ENCODE measurements at regions not wholly inside any gene's neighbourhood (a gene's known extent, or its start where the extent isn't known, plus 50 kb on each side); places are given as distances from the start of the nearest gene placed in this dataset.

- H3K4me3 Mint-ChIP-seq: no peak overlapping the region
These were observed 93.7 kb upstream of the AP1S2 start for GRCh38 chrX:15948318-15948660.

DNA sequence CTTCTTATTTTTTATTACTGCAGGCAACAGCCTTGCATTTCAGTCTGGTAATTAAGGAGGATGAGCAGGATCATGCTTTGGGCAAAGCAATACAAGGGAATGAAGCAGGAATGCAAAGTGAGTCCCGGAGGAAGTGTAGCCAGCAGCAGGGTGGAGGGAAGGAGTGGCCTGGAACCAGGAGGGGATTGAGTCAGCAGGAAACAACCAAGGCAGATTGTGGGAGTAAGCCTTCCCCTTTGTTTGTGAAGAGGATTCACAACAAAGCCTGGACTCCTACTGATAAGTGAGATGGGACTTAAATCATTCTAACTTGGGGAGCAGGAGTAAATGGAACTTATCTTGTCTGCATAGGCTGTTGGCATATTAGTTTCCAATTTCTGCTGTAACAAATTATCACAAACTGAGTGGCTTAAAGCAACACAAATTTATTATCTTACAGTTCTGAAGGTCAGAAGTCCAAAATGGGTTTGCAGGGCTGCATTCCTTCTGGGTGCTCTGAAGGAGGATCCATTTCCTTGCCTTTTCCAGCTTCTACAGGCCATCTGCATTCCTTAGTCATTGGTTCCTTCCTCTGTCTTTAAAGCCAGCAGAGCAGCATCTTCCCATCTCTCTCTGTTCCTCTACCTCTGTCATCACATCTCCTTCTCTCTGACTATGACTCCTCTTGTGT is 93.2 kb upstream of the AP1S2 start:
- no peak for ATAC-seq
- Mint-ChIP-seq H3K4me1 (no peaks in the 10 kb centered on the region), H3K9me3 (no peaks in the 10 kb centered on the region), H3K36me3 (no peaks in the 10 kb centered on the region), H3K27ac (no peak overlapping the region), H3K4me3 (no peak overlapping the region), H3K27me3 (ENCODE audit: low read depth in 2 of 2) (peaks cover 6 to 49% of the 10 kb centered on the region in 2 donors)
- 69% methylated on average over 1 of the region's 1 CpG for WGBS (ENCODE audit: insufficient coverage)
- Histone ChIP-seq H3K9me3 (ENCODE audit: control insufficient read depth, insufficient read depth, low read length) (no peaks in the 10 kb centered on the region), H3K4me1 (ENCODE audit: control insufficient read depth, insufficient read depth, low read length) (no peaks in the 10 kb centered on the region), H3K27ac (ENCODE audit: low read length) (no peak overlapping the region), H3K4me3 (ENCODE audit: low read length) (no peak overlapping the region), H3K27me3 (ENCODE audit: control insufficient read depth, insufficient read depth, low read length) (no peaks in the 10 kb centered on the region), H3K36me3 (ENCODE audit: control insufficient read depth, insufficient read depth, low read length) (no peaks in the 10 kb centered on the region)
- no peak for DNase-seq
- intact Hi-C loops (cut with micrococcal nuclease): no loop called here
- TF ChIP-seq, protein P1, sequence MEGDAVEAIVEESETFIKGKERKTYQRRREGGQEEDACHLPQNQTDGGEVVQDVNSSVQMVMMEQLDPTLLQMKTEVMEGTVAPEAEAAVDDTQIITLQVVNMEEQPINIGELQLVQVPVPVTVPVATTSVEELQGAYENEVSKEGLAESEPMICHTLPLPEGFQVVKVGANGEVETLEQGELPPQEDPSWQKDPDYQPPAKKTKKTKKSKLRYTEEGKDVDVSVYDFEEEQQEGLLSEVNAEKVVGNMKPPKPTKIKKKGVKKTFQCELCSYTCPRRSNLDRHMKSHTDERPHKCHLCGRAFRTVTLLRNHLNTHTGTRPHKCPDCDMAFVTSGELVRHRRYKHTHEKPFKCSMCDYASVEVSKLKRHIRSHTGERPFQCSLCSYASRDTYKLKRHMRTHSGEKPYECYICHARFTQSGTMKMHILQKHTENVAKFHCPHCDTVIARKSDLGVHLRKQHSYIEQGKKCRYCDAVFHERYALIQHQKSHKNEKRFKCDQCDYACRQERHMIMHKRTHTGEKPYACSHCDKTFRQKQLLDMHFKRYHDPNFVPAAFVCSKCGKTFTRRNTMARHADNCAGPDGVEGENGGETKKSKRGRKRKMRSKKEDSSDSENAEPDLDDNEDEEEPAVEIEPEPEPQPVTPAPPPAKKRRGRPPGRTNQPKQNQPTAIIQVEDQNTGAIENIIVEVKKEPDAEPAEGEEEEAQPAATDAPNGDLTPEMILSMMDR (IDR thresholded peaks at IDR 0.05): no peak

More at GRCh38 chrX:15948318-15948660, 93.7 kb upstream of the AP1S2 start:
- H3K27ac ChIP-seq (ENCODE audit: low read length): no peak overlapping the region
- no peaks in the 10 kb centered on the region for H3K36me3 ChIP-seq (ENCODE audit: control insufficient read depth, insufficient read depth, low read length)
- no peaks in the 10 kb centered on the region for H3K4me1 Mint-ChIP-seq
- H3K27me3 Mint-ChIP-seq (ENCODE audit: low read depth in 2 of 2): peaks cover 6 to 49% of the 10 kb centered on the region in 2 donors
- 88% methylated on average over 3 of the region's 5 CpGs for WGBS (ENCODE audit: insufficient coverage)
- H3K27ac Mint-ChIP-seq: no peak overlapping the region
- no peak overlapping the region for H3K4me3 ChIP-seq (ENCODE audit: low read length)
- intact Hi-C loops (cut with micrococcal nuclease): no loop called here
- H3K36me3 Mint-ChIP-seq: no peaks in the 10 kb centered on the region
- no peak for DNase-seq
- H3K9me3 Mint-ChIP-seq: no peaks in the 10 kb centered on the region
- ATAC-seq: no peak
- TF ChIP-seq, protein P1 (IDR thresholded peaks at IDR 0.05): no peak
- H3K27me3 ChIP-seq (ENCODE audit: control insufficient read depth, insufficient read depth, low read length): no peaks in the 10 kb centered on the region
- H3K4me1 ChIP-seq (ENCODE audit: control insufficient read depth, insufficient read depth, low read length): no peaks in the 10 kb centered on the region
- no peaks in the 10 kb centered on the region for H3K9me3 ChIP-seq (ENCODE audit: control insufficient read depth, insufficient read depth, low read length)

DNA sequence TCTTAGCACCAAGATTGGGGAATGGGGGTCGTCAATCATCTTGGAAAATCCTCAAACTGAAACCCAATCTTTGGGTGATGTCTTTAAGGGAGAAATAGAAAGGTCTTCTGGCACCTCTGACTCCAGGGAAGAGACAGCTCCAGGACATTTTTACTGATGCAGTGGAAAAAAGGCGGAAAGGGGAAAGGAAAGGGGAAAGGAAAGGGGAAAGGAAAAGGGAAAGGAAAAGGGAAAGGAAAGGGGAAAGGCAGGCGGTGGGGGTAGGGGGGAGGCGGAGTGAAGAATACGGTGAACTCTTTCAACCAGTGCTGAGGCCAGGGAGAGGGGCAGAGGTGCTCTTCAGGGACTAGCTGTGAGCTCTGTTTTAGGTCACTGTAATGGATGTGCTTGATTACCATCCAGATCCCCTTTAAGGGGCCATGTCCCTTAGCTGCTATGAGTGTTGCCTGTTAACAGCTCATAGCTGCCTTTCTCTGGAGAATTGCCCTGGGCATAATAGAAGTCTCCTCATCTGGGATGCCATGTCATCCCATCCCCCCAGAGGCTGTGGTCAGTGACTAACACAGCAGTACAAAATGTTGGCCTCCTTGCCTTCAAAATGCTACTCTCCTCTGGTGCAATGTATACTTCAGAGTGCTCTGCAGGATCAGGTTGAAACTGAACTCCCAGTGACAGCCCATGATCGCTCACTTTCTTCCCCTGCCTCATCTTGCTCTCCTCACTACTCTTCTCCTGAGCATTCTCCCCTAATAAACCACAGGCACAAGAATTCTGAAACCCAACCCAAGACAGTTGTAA is 92.4 kb upstream of the AP1S2 start:
- no peaks in the 10 kb centered on the region for H3K27me3 ChIP-seq (ENCODE audit: control insufficient read depth, insufficient read depth, low read length)
- Mint-ChIP-seq H3K27me3 (ENCODE audit: low read depth in 2 of 2) (peaks cover 6 to 47% of the 10 kb centered on the region in 2 donors), H3K4me3 (no peak overlapping the region), H3K36me3 (no peaks in the 10 kb centered on the region), H3K9me3 (no peaks in the 10 kb centered on the region), H3K4me1 (no peaks in the 10 kb centered on the region), H3K27ac (no peak overlapping the region)
- ATAC-seq: no peak
- H3K4me1 ChIP-seq (ENCODE audit: control insufficient read depth, insufficient read depth, low read length): no peaks in the 10 kb centered on the region
- no peak for DNase-seq
- 93% methylated on average over 6 of the region's 6 CpGs for WGBS (ENCODE audit: insufficient coverage)
- intact Hi-C loops (cut with micrococcal nuclease): no loop called here
- no peaks in the 10 kb centered on the region for H3K9me3 ChIP-seq (ENCODE audit: control insufficient read depth, insufficient read depth, low read length)
- H3K36me3 ChIP-seq (ENCODE audit: control insufficient read depth, insufficient read depth, low read length): no peaks in the 10 kb centered on the region
- no peak overlapping the region for H3K4me3 ChIP-seq (ENCODE audit: low read length)
- no peak overlapping the region for H3K27ac ChIP-seq (ENCODE audit: low read length)
- TF ChIP-seq, protein P1 (IDR thresholded peaks at IDR 0.05): no peak

All from natural killer cell (primary cell).